ENCODE measurements at regions not wholly inside any gene's neighbourhood (a gene's known extent, or its start where the extent isn't known, plus 50 kb on each side); places are given as distances from the start of the nearest gene placed in this dataset.

DNA sequence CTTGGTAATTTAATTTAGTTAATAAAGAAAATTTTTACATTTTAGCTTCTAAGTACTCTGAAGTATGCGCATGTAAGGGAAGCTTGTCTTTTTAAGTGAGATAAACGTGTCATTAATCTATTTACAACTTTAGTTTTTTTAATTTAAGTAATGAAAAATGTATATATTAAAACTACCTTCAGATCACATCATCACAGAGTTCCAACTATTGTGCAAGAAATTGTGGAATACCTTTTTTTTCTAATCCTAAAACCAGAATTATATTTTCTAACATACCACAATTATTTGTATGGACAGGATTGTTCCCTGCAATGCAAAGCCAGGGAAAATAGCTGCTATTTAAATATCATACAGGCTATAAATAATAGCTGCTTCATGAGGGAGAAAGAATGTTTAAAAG lies 303.2 kb upstream of the KCND2 start:
- no peaks in the 10 kb centered on the region for H3K36me3 ChIP-seq
- no peak overlapping the region for H3K27ac ChIP-seq
- H3K4me3 ChIP-seq, result no peak overlapping the region
- no peak for ATAC-seq
- H3K9me3 ChIP-seq, result no peaks in the 10 kb centered on the region
- no peaks in the 10 kb centered on the region for H3K27me3 ChIP-seq
- peaks cover 0 to 2% of the 10 kb centered on the region in 2 donors for H3K4me1 ChIP-seq
- no peak for TF ChIP-seq POLR2A (IDR thresholded peaks at IDR 0.05)
- TF ChIP-seq, protein P1, sequence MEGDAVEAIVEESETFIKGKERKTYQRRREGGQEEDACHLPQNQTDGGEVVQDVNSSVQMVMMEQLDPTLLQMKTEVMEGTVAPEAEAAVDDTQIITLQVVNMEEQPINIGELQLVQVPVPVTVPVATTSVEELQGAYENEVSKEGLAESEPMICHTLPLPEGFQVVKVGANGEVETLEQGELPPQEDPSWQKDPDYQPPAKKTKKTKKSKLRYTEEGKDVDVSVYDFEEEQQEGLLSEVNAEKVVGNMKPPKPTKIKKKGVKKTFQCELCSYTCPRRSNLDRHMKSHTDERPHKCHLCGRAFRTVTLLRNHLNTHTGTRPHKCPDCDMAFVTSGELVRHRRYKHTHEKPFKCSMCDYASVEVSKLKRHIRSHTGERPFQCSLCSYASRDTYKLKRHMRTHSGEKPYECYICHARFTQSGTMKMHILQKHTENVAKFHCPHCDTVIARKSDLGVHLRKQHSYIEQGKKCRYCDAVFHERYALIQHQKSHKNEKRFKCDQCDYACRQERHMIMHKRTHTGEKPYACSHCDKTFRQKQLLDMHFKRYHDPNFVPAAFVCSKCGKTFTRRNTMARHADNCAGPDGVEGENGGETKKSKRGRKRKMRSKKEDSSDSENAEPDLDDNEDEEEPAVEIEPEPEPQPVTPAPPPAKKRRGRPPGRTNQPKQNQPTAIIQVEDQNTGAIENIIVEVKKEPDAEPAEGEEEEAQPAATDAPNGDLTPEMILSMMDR (IDR thresholded peaks at IDR 0.05 in 4 of 5, conservative IDR thresholded peaks at IDR 0.05 in 1 of 5), result no peak
- in situ Hi-C loops (cut with MboI; ENCODE audit: low sequenced_read_pairs in 4 of 4), result no loop called here
- no peak for DNase-seq
- intact Hi-C loops (cut with DNase I; ENCODE audit: low total_unique reads), result loop anchor here (10.0 kb wide), 1 partner anchor 95 kb away; no protein-coding TSS in a partner anchor

DNA sequence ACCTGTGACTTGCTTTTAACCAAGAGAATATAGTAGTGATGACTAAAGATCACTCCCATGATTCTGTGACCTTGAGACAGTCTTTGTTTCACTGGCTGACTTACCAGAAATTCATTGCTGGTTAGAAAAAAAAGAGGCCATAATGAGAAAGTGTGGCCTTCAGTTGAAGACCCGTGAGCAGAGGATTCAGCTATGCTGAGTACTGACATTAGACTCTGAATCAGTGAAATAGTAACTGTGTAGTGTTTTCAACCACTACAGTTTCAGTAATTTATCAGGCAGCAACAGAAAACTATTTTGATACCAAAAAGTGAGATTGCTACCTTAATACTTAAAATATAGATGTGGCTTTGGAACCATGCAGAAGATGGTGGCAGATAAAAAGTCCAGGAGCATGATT lies 298.0 kb upstream of the KCND2 start:
- H3K9me3 ChIP-seq, result no peaks in the 10 kb centered on the region
- H3K27me3 ChIP-seq, result no peaks in the 10 kb centered on the region
- no peak overlapping the region for H3K27ac ChIP-seq
- intact Hi-C loops (cut with DNase I; ENCODE audit: low total_unique reads) (no loop called here), in situ Hi-C loops (cut with MboI; ENCODE audit: low sequenced_read_pairs in 4 of 4) (no loop called here)
- DNase-seq, result no peak
- no peak overlapping the region for H3K4me3 ChIP-seq
- H3K36me3 ChIP-seq, result no peaks in the 10 kb centered on the region
- H3K4me1 ChIP-seq, result no peaks in the 10 kb centered on the region
- TF ChIP-seq, protein P1 (IDR thresholded peaks at IDR 0.05 in 4 of 5, conservative IDR thresholded peaks at IDR 0.05 in 1 of 5), result no peak
- TF ChIP-seq POLR2A (IDR thresholded peaks at IDR 0.05), result no peak
- ATAC-seq, result no peak

DNA sequence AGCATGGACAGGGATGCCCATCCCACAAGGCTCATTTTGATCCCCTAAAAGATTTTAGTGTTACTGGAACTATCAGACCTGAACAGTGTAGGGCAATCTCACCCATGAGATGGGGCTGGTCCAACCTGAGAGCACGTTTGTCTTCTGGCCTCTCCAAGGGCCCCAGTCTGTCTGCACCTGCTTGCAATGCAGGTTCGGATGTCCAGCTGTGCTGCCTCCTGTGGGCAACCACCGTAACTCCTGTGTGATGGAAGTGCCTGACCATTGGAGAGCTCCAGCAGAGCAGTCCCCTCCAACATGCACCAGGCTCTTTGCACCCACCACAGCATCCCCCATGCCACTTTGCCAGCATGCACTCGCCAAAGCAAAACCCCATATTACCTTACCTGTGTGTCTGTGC lies 290.1 kb upstream of the KCND2 start:
- Histone ChIP-seq H3K27ac (no peak overlapping the region), H3K36me3 (no peaks in the 10 kb centered on the region), H3K4me3 (no peak overlapping the region), H3K9me3 (no peaks in the 10 kb centered on the region), H3K27me3 (no peaks in the 10 kb centered on the region), H3K4me1 (no peaks in the 10 kb centered on the region)
- in situ Hi-C loops (cut with MboI; ENCODE audit: low sequenced_read_pairs in 4 of 4) (no loop called here), intact Hi-C loops (cut with DNase I; ENCODE audit: low total_unique reads) (no loop called here)
- TF ChIP-seq POLR2A (IDR thresholded peaks at IDR 0.05), result no peak
- TF ChIP-seq, protein P1 (IDR thresholded peaks at IDR 0.05 in 4 of 5, conservative IDR thresholded peaks at IDR 0.05 in 1 of 5), result no peak
- ATAC-seq, result no peak
- no peak for DNase-seq

DNA sequence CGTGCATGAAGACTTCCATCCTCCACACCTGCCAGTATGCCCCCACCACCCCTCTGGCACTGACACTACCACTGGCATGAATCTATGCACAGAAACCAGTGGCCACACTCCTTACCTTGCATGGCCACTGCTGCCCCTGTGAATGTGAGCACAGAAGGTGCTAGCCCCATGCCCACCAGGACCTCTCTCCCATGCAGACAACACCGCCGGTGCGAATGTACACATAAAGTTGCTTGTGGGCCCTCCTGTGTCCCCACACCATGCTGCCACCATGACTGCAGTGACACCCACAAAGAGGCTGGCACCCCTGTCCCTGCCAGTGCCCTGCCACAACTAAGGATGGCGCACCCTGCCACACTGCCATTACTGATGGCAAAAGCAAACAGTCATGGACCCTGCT lies 289.5 kb upstream of the KCND2 start:
- TF ChIP-seq POLR2A (IDR thresholded peaks at IDR 0.05), result no peak
- TF ChIP-seq, protein P1 (IDR thresholded peaks at IDR 0.05 in 4 of 5, conservative IDR thresholded peaks at IDR 0.05 in 1 of 5), result no peak
- in situ Hi-C loops (cut with MboI; ENCODE audit: low sequenced_read_pairs in 4 of 4) (no loop called here), intact Hi-C loops (cut with DNase I; ENCODE audit: low total_unique reads) (no loop called here)
- Histone ChIP-seq H3K4me1 (no peaks in the 10 kb centered on the region), H3K36me3 (no peaks in the 10 kb centered on the region), H3K4me3 (no peak overlapping the region), H3K27ac (no peak overlapping the region), H3K27me3 (no peaks in the 10 kb centered on the region), H3K9me3 (no peaks in the 10 kb centered on the region)
- no peak for ATAC-seq
- DNase-seq, result no peak

DNA sequence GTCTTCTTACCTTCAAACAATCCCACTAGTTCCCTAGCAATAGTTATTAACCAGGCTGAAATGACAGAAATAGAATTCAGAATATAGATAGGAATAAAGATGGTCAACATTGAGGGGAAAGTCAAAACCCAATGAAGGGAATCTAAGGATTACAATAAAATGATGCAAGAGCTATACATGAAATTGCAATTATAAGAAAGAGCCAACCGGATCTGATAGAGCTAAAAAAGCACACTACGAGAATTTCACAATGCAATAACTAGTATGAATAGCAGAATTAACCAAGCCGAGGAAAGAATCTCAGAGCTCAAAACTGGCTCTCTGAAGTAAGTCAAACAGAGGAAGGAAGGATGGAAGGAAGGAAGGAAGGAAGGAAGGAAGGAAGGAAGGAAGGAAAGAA lies 288.7 kb upstream of the KCND2 start:
- Histone ChIP-seq H3K4me1 (no peaks in the 10 kb centered on the region), H3K9me3 (no peaks in the 10 kb centered on the region), H3K4me3 (no peak overlapping the region), H3K27ac (no peak overlapping the region), H3K27me3 (no peaks in the 10 kb centered on the region), H3K36me3 (no peaks in the 10 kb centered on the region)
- in situ Hi-C loops (cut with MboI; ENCODE audit: low sequenced_read_pairs in 4 of 4) (no loop called here), intact Hi-C loops (cut with DNase I; ENCODE audit: low total_unique reads) (no loop called here)
- DNase-seq (no peak), ATAC-seq (no peak)
- TF ChIP-seq, protein P1 (IDR thresholded peaks at IDR 0.05 in 4 of 5, conservative IDR thresholded peaks at IDR 0.05 in 1 of 5), result no peak
- no peak for TF ChIP-seq POLR2A (IDR thresholded peaks at IDR 0.05)

Measured in gastrocnemius medialis (tissue), 4 donors.